IMR-90 (cell line): ENCODE measurements at regions not wholly inside any gene's neighbourhood (a gene's known extent, or its start where the extent isn't known, plus 50 kb on each side); places are given as distances from the start of the nearest gene placed in this dataset.

Source experiments
- ATAC-seq: fragments of 200-7000 bp; cut with Tn5 transposase; 2 replicates; pipeline ENCODE4 v1.9.1; 2020; ENCODE audit warnings: low read depth, mild to moderate bottlenecking, moderate library complexity
- BruUV-seq: library from RNA; stranded (reverse); fragments of 400-500 nt; replicated peaks from 2 replicates; lab custom pipeline; 2021; lab: Mats Ljungman, UMichigan
- CTCF ChIA-PET: fragments of 300-600 bp; formaldehyde crosslinking; extraction: SDS; loops from one replicate; lab custom pipeline; 2021; ENCODE audit warnings: antibody characterized with exemption; lab: Yijun Ruan, JAX
- POLR2A ChIA-PET: fragments of 300-600 bp; sonication (Branson Sonifier 250); formaldehyde crosslinking; loops from one replicate; lab custom pipeline; 2022; ENCODE audit warnings: antibody characterized with exemption; ENCODE audit not compliant: unreplicated experiment; lab: Charles Lee
- DNase-seq: peaks from one replicate; pipeline ENCODE4 v3.0.0; 2013
- H2AFZ ChIP-seq: replicated peaks from 2 replicates; pipeline ENCODE3; 2013; ENCODE audit warnings: low read length, mild to moderate bottlenecking; ENCODE audit not compliant: poor library complexity
- H2AK5ac ChIP-seq: 2 replicates; pipeline ENCODE4 v1.6.1; 2013; ENCODE audit warnings: low read depth, low read length, inconsistent platforms
- H2AK9ac ChIP-seq: replicated peaks from 2 replicates; pipeline ENCODE3; 2013; ENCODE audit warnings: mild to moderate bottlenecking, low read depth, low read length, moderate library complexity; ENCODE audit not compliant: poor library complexity
- H2BK120ac ChIP-seq: 2 replicates; pipeline ENCODE4 v1.6.1; 2013; ENCODE audit warnings: low read depth, low read length, inconsistent platforms
- H2BK15ac ChIP-seq: 3 replicates; pipeline ENCODE4 v1.6.1; 2013; ENCODE audit warnings: low read depth, low read length, inconsistent platforms
- H2BK20ac ChIP-seq: 2 replicates; pipeline ENCODE4 v1.6.1; 2013; ENCODE audit warnings: low read depth, mild to moderate bottlenecking, inconsistent platforms, low read length, moderate library complexity
- H2BK5ac ChIP-seq: 2 replicates; pipeline ENCODE4 v1.6.1; 2013; ENCODE audit warnings: mild to moderate bottlenecking, low read depth, low read length, inconsistent platforms; ENCODE audit not compliant: poor library complexity, severe bottlenecking
- H3K14ac ChIP-seq: replicated peaks from 2 replicates; pipeline ENCODE4 v1.6.1; 2013; ENCODE audit warnings: low read depth, low read length, inconsistent platforms
- H3K18ac ChIP-seq: 2 replicates; pipeline ENCODE4 v1.6.1; 2013; ENCODE audit warnings: low read depth, low read length, control low read depth
- H3K23ac ChIP-seq: 2 replicates; pipeline ENCODE4 v1.6.1; 2013; ENCODE audit warnings: low read depth, low read length, inconsistent platforms
- H3K27ac ChIP-seq: 2 replicates; pipeline ENCODE4 v1.5.1; 2013; ENCODE audit warnings: mild to moderate bottlenecking, control low read depth, low read length; ENCODE audit not compliant: insufficient read depth
- H3K27me3 ChIP-seq: 2 replicates; pipeline ENCODE4 v1.6.1; 2013; ENCODE audit warnings: low read length; ENCODE audit not compliant: control insufficient read depth, insufficient read depth
- H3K36me3 ChIP-seq: 2 replicates; pipeline ENCODE4 v1.6.1; 2013; ENCODE audit warnings: low read length, mixed read lengths; ENCODE audit not compliant: control insufficient read depth, insufficient read depth
- H3K4ac ChIP-seq: 2 replicates; pipeline ENCODE4 v1.6.1; 2013; ENCODE audit warnings: low read depth, low read length, inconsistent platforms
- H3K4me1 ChIP-seq: 2 replicates; pipeline ENCODE4 v1.6.1; 2013; ENCODE audit warnings: low read length, mixed read lengths; ENCODE audit not compliant: control insufficient read depth, insufficient read depth
- H3K4me2 ChIP-seq: 2 replicates; pipeline ENCODE4 v1.6.1; 2013; ENCODE audit warnings: low read depth, mild to moderate bottlenecking, control low read depth, low read length, moderate library complexity
- H3K4me3 ChIP-seq: 2 replicates; pipeline ENCODE4 v1.5.1; 2013; ENCODE audit warnings: low read depth, mild to moderate bottlenecking, control low read depth, low read length, moderate library complexity; ENCODE audit not compliant: insufficient read depth
- H3K56ac ChIP-seq: 2 replicates; pipeline ENCODE4 v1.6.1; 2013; ENCODE audit warnings: low read length, inconsistent platforms; ENCODE audit not compliant: insufficient read depth; ENCODE audit errors: extremely low read depth
- H3K79me1 ChIP-seq, 2 experiments: 2 replicates each; pipeline ENCODE4 v1.6.1; 2013; ENCODE audit warnings: low read length in 2 of 2, inconsistent platforms in 1 of 2, low read depth in 1 of 2
- H3K9ac ChIP-seq: 2 replicates; pipeline ENCODE4 v1.6.1; 2013; ENCODE audit warnings: low read depth, low read length, control low read depth
- H3K9me1 ChIP-seq: 2 replicates; pipeline ENCODE4 v1.6.1; 2013; ENCODE audit warnings: low read length, inconsistent platforms; ENCODE audit not compliant: insufficient read depth
- H3K9me3 ChIP-seq: 2 replicates; pipeline ENCODE4 v1.6.1; 2013; ENCODE audit warnings: low read length; ENCODE audit not compliant: control insufficient read depth, insufficient read depth
- H4K20me1 ChIP-seq: 2 replicates; pipeline ENCODE4 v1.6.1; 2013; ENCODE audit warnings: low read length, inconsistent platforms; ENCODE audit not compliant: insufficient read depth
- H4K5ac ChIP-seq: 2 replicates; pipeline ENCODE4 v1.6.1; 2013; ENCODE audit warnings: mild to moderate bottlenecking, low read depth, low read length, control low read depth
- H4K8ac ChIP-seq, 2 experiments: 2 replicates each; pipeline ENCODE4 v1.6.1; 2013; ENCODE audit warnings: low read depth in 2 of 2, low read length in 2 of 2, control low read depth in 1 of 2, inconsistent platforms in 1 of 2
- H4K91ac ChIP-seq: 2 replicates; pipeline ENCODE4 v1.6.1; 2013; ENCODE audit warnings: low read depth, low read length, inconsistent platforms; ENCODE audit not compliant: insufficient read depth
- CEBPB ChIP-seq: IDR thresholded peaks from 2 replicates; pipeline ENCODE4 v1.6.1; 2012; ENCODE audit warnings: low read depth, low read length, improper control_type of control experiment
- CHD1 ChIP-seq: IDR thresholded peaks from 2 replicates; pipeline ENCODE4 v1.6.1; 2012; ENCODE audit warnings: low read depth, low read length, improper control_type of control experiment
- ELK1 ChIP-seq: fragments of 150-350 bp; IDR thresholded peaks from 2 replicates; pipeline ENCODE4 v1.6.1; 2016; ENCODE audit warnings: low read depth, mild to moderate bottlenecking, low read length, moderate library complexity, borderline replicate concordance
- FOS ChIP-seq: fragments of 150-350 bp; IDR thresholded peaks from 2 replicates; pipeline ENCODE4 v1.6.1; 2016; ENCODE audit warnings: low read depth, low read length
- MAFK ChIP-seq: IDR thresholded peaks from 2 replicates; pipeline ENCODE4 v1.6.1; 2012; ENCODE audit warnings: low read depth, low read length, improper control_type of control experiment
- MAZ ChIP-seq: IDR thresholded peaks from 2 replicates; pipeline ENCODE4 v1.6.1; 2012; ENCODE audit warnings: low read depth, mild to moderate bottlenecking, low read length, improper control_type of control experiment, moderate library complexity, borderline replicate concordance
- MXI1 ChIP-seq: IDR thresholded peaks from 2 replicates; pipeline ENCODE4 v1.6.1; 2012; ENCODE audit warnings: low read depth, mild to moderate bottlenecking, low read length, moderate library complexity, borderline replicate concordance
- NFE2L2 ChIP-seq: fragments of 150-350 bp; IDR thresholded peaks from 2 replicates; pipeline ENCODE4 v1.6.1; 2016; ENCODE audit warnings: low read depth, mild to moderate bottlenecking, low read length
- RFX5 ChIP-seq: IDR thresholded peaks from 2 replicates; pipeline ENCODE4 v1.8.0; 2012; ENCODE audit warnings: low read depth, mild to moderate bottlenecking, low read length, moderate library complexity
- WGBS, 2 experiments: methylation state at CpG; one replicate each; pipeline versions ENCODE4 v1.1.5 to v1.1.7; 2013; ENCODE audit warnings: missing lambda C conversion rate in 2 of 2; ENCODE audit not compliant: insufficient read length in 1 of 2; ENCODE audit errors: extremely low coverage in 2 of 2; 5-methylcytosine and 5-hydroxymethylcytosine counted together
- dilution Hi-C: fragments of 300-500 bp; cut with HindIII; formaldehyde crosslinking; loops from one replicate; pipeline ENCODE4 v1.14.3; 2018; ENCODE audit warnings: low sequenced_read_pairs; ENCODE audit not compliant: unreplicated experiment
- in situ Hi-C: fragments of 300-500 bp; cut with MboI; formaldehyde crosslinking; loops from 3 replicates; pipeline ENCODE4 v1.14.3; 2019; ENCODE audit warnings: low sequenced_read_pairs, inconsistent platforms, mixed read lengths
- intact Hi-C: fragments of 100-400 bp; cut with micrococcal nuclease; formaldehyde crosslinking; loops from 2 replicates; pipeline ENCODE4 v1.10.0; 2022

GRCh38 chr1:55718758-55719671, 503.9 kb upstream of the USP24 start (continued):
- TF ChIP-seq MAFK, result peak; percentile 34; the same call in 1 of the 2 replicates
- 0 out of 2 replicates have a peak, but pooled peaks have one; percentile 18 for TF ChIP-seq MAZ
- TF ChIP-seq MXI1, result 0 out of 2 replicates have a peak, but pooled peaks have one; percentile 79

- in situ Hi-C loops (no loop called here), intact Hi-C loops (loop anchor here (5.0 to 10.0 kb wide), 3 partner anchors 210 to 768 kb away; no protein-coding TSS in a partner anchor), dilution Hi-C loops (no loop called here)
- POLR2A ChIA-PET, result interaction anchor here (0.5 to 0.7 kb wide), 2 partner anchors 8 to 25 kb away, joined by 3 read pairs; no protein-coding TSS in a partner anchor
- H3K14ac ChIP-seq, result peak overlapping the region; percentile 78
- H3K4me3 ChIP-seq, result no peak overlapping the region
- H3K23ac ChIP-seq, result peak overlapping the region; percentile 100
- BruUV-seq, result no TSS peak
- peak overlapping the region; percentile 99 for H2BK5ac ChIP-seq
- peaks cover 35% of the 10 kb centered on the region for H3K4me1 ChIP-seq
- peak overlapping the region; percentile 100 for H2BK20ac ChIP-seq
- H3K79me1 ChIP-seq, result 0 out of 4 replicates have a peak, but pooled peaks cover 0 to 6% of the 10 kb centered on the region in 2 experiments
- H4K5ac ChIP-seq, result peak overlapping the region; percentile 100; the same call in 1 of the 2 replicates
- peak overlapping the region; percentile 98 for H3K18ac ChIP-seq
- H4K91ac ChIP-seq, result peak overlapping the region; percentile 95
- H3K4ac ChIP-seq, result peak overlapping the region; percentile 100
- peak overlapping the region; percentile 97 for H3K27ac ChIP-seq
- peak overlapping the region; percentile 98 to 99 for H4K8ac ChIP-seq
- H3K9me1 ChIP-seq, result peaks cover 27% of the 10 kb centered on the region
- no peak overlapping the region for H3K9ac ChIP-seq
- no peak overlapping the region for H2AK9ac ChIP-seq
- CTCF ChIA-PET, result interaction anchor here (0.5 to 1.2 kb wide), 2 partner anchors 13 to 138 kb away, joined by 3 read pairs; no protein-coding TSS in a partner anchor
- peak overlapping the region; percentile 96 for H3K56ac ChIP-seq
- ATAC-seq, result peak; percentile 25
- 0% methylated on average over 1 of the region's 3 CpGs; no CpG with 5 or more reads in 1 of the 2 experiments for WGBS, 2 experiments
- H2AFZ ChIP-seq, result no peak overlapping the region
- peak overlapping the region; percentile 98; the same call in 2 of the 3 replicates for H2BK15ac ChIP-seq
- H4K20me1 ChIP-seq, result no peaks in the 10 kb centered on the region
- H2BK120ac ChIP-seq, result peak overlapping the region; percentile 100
- no peaks in the 10 kb centered on the region for H3K9me3 ChIP-seq
- no peaks in the 10 kb centered on the region for H3K27me3 ChIP-seq
- DNase-seq, result peak; percentile 83
- H3K36me3 ChIP-seq, result no peaks in the 10 kb centered on the region
- H3K4me2 ChIP-seq, result no peak overlapping the region
- TF ChIP-seq CHD1, result no peak
- no peak for TF ChIP-seq MAZ
- TF ChIP-seq RFX5, result no peak
- TF ChIP-seq MXI1, result no peak
- peak; percentile 43; the same call in 1 of the 2 replicates for TF ChIP-seq CEBPB
- TF ChIP-seq MAFK, result peak; percentile 85
- TF ChIP-seq ELK1, result no peak
- TF ChIP-seq NFE2L2, result no peak
- no peak for TF ChIP-seq FOS
- H2AK5ac ChIP-seq, result peak overlapping the region; percentile 88
Measured at GRCh38 chr1:55717111-55717510, 501.9 kb upstream of the USP24 start.
